GM19043 (cell line): ENCODE measurements at regions not wholly inside any gene's neighbourhood (a gene's known extent, or its start where the extent isn't known, plus 50 kb on each side); places are given as distances from the start of the nearest gene placed in this dataset.

Experiments
- ATAC-seq: cut with Tn5 transposase; IDR thresholded peaks from one replicate; pipeline ENCODE4 v1.9.1; 2021; ENCODE audit warnings: low read depth; ENCODE audit not compliant: unreplicated experiment

GRCh38 chr20:60648556-60648955 lies 603.5 kb upstream of the CDH4 start:
- ATAC-seq, result no peak

DNA sequence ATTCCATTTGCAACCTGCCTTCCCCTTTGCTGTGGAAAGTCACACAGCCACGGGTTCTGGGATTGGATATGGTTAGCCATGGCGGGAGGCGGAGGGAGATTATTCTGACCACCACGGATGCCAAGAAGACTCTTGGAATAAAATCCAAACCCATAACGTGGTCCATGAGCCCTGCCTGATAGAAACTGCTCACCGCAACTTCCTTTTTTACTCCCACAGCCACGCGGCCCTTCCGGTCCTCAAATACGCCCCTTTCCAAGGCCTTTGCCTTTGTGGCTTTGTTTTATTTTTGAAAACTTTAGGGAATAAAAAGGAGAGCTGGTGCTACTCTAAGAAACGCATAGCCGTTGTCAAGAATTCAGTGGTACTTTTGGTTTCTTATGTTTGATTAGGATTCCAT lies 602.5 kb upstream of the CDH4 start:
- ATAC-seq, result no peak

DNA sequence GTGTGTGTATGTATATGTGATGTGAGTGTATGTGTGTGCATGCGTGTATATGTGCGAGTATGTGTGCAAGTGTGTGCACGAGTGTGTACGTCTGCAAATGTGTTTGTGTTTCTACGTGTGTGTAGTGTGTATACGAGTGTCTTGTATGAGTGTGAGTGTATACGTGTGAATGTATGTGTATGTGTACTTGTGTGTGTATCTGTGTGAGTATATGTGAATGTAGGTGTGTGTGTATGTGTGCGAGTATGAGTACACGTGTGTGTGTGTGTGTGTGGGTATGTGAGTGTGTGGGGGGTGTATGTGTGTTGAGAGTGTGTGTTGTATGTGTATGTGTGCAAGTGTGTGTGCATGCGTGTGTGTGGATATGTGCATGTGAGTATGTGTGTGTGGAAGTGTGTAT lies 602.0 kb upstream of the CDH4 start:
- ATAC-seq, result no peak

GRCh38 chr20:60652046-60652445 lies 600.0 kb upstream of the CDH4 start:
- no peak for ATAC-seq

- no peak for ATAC-seq
Observed at GRCh38 chr20:60652615-60653014, 599.4 kb upstream of the CDH4 start.

GRCh38 chr20:60653111-60653845 lies 598.8 kb upstream of the CDH4 start:
- ATAC-seq, result no peak

GRCh38 chr20:60658681-60659080 lies 593.4 kb upstream of the CDH4 start:
- ATAC-seq, result no peak

DNA sequence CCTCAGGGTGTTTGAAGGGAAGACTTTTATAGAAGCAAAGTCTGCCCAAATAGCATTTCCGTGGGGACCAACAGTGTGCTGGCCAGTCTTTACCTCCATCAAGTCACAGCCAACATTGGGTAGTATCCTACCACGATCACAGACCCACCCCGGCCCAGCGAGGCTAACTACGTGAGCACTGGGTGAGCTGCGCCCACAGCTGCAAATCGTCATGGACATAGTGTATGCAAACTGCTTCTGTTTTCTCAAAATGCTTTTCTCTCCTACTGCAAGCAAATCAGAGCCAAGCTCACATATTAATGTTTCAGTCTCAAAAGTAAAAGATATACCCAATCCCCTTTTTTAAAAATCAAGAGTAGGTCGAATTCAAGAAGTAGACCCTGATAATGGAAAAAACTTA lies 592.8 kb upstream of the CDH4 start:
- no peak for ATAC-seq

DNA sequence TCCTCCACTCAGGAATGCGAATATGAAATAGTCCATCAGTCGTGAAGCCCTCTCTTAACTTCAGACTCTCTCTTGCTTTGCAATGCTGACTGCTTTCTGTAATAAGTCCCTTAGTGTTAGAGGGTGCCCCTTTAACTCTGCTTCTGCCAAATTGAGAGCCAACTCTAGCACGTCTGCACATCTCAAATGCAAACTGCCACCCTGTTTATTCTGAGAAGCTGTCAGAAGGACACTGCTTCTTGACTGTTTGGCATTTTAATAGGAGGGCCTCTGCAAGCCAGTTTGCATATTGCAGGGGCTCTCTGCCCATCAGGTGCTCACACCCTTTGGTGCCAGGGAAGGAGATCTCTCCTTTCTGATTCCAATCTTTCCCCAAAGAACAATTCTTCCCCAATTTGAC lies 589.8 kb upstream of the CDH4 start:
- no peak for ATAC-seq

- no peak for ATAC-seq
Observed at GRCh38 chr20:60664106-60664505, 588.0 kb upstream of the CDH4 start.

DNA sequence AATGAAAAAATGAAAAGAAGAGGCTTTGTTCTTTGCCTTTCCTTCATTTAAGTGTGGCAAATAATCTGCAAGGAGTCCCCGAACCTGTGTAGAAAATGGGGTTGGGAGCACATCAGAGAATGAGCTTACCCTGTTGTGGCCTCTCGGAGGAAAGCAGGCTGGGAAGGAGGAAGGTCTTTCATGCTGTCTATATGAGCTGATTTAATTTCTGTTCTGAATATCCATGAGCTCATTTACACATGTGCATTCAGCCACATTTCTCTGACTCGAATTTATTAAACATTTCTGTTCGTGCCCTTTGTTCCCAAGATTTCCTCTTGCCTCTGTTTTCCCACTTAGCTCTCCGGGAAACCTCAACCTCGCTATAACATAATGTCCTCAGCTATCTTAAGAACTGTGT lies 584.4 kb upstream of the CDH4 start:
- ATAC-seq, result no peak

DNA sequence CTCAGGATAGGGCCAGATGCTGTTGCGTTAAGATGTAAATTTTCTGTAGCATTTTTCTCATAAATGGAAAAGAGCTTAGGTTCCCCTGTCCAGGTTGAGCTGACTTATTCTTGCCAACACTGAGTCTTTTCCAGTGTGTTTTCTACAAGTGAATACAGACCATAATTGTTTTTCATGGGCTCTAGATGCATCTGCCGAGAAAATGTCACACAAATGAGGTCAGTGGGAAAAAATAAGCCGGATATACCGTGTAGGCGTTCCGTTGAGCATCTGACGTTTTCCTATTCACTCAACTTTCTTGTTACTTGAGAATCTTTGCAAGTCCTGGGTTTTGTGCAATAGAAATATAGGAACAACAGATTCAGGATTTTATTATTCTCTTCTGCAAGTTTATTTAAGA lies 582.9 kb upstream of the CDH4 start:
- ATAC-seq, result no peak

DNA sequence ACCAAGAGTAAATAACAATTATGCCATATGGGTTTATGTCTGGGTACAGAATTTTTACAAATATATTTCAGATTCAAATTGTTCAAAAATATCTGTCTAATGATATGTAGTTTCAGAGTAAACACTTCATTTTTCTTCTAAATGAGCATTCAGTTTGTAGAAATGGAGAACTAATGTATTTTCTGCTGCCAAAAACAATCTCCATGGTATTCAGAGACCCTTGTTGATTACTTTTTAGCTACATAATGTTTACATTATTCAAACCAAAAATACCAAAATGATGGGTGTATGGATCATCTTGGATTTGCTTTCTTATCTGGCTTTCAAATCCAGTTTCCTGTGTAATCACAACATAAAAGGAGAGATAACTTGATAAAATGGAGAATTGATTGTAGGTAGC lies 576.0 kb upstream of the CDH4 start:
- no peak for ATAC-seq

DNA sequence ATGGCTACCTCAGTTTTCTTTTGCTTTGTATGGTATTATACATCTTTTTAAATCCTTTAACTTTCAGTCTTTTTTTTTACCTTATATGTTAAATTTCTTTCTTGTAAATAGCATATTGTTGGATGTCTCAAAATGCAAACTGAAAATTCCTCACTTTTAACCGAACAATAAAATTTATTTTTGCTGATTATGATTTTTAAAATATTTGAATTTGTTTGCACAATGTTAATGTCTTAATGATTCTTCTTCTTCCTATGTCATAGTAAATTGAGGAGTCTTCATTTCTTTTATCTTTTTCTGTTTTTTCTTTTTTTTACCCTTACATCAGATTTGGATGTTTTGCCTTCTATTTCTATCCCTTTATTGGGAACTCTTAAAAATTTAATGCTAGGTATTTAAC lies 574.2 kb upstream of the CDH4 start:
- ATAC-seq, result no peak

- ATAC-seq, result no peak
Observed at GRCh38 chr20:60680554-60680953, 571.5 kb upstream of the CDH4 start.

DNA sequence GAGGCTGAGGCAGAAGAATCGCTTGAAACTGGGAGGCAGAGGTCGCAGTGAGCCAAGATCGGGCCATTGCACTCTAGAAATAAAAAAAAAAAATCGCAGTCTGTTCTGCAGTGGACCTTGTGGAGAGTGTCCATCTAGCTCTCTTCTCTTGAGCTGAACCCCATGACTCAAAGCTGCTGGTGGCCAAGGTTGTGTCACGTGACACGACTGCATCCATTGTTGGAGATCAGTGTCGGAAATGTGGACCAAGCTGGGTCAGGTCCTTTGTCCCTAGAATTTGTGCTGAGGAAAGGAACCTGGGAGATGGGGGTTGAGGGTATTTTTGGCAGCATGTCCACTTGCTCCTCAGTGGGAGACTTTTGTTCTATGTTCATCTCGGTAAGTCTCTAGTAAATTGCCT lies 564.8 kb upstream of the CDH4 start:
- no peak for ATAC-seq

DNA sequence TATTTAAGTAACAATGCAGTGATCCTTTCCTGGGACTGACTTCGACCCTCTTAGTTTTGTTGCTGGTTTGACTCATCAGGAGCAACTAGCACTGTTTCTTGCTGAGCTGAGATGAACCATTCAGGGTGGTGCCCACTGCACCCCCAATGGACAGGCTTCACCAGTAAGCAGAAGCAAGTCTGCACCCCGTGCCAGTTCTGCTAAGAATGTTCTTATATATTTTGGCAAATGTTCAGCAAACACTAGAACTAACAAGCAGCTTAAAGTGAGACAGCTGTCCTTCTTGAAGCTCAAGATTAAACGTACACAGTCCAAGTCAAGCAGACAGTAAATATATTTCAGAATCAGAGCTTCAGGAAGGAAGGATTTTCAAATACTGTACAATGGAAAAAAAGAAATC lies 561.3 kb upstream of the CDH4 start:
- no peak for ATAC-seq

- ATAC-seq, result no peak
Observed at GRCh38 chr20:60691966-60692615, 560.0 kb upstream of the CDH4 start.

- no peak for ATAC-seq
Observed at GRCh38 chr20:60693496-60694133, 558.4 kb upstream of the CDH4 start.

DNA sequence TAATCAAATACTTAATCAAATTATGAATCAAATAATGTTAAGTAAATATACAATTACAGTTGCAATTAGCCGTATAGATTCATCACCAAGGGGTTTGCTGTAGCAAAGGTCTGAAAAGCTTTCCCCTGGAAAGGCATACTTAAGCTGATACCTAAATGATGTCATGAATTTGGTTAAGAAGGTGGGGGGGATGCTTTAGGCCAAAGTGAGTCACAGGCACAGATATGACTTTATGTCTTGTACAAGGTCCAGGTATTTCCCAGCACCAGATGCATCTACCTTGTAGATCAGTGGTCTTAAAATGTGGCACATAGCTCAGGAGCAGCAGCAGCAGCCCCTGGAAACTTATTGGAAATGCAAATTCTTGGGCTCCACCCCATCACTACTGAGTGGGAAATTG lies 557.3 kb upstream of the CDH4 start:
- no peak for ATAC-seq

DNA sequence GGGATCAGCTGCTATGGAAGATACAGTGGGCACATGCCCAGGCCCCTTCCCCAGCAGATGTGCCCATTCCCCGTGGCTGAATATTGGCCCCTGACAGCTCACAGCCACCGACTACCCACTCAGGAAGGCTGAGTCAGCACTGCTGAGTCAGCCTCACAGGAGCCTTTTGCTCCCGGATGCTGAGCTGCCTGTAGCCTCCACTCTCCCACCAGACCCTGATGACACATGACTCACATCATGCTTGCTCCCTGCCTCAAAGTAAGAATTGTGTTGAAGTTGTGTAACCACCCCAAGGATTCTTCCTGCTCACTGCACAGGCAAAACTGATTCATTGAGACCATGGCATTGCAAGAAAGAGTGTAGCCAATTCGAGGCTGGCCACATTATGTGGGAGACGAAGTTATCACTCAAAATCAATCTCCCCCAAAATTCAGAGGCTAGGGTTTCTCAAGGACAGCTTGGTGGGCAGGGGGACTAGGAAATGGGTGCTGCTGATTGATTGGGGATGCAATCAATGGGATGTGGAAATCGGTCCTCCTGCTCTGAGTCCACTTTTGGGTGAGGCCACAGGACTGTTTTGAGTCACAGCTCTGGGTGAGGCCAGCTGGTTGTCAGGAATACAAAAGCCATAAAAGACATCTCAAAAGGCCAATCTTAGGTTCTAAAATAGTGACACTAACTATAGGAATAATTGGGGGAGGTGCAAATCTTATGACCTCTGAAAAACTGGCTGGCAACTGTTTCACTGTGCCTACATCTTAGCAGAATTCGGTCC lies 556.6 kb upstream of the CDH4 start:
- no peak for ATAC-seq
